ENCODE measurements at regions not wholly inside any gene's neighbourhood (a gene's known extent, or its start where the extent isn't known, plus 50 kb on each side); places are given as distances from the start of the nearest gene placed in this dataset.

- CTCF ChIA-PET = interaction anchor here (0.5 kb wide), 1 partner anchor 9 kb away, joined by 4 read pairs; no protein-coding TSS in a partner anchor
- ATAC-seq = no peak
- intact Hi-C loops (cut with micrococcal nuclease; ENCODE audit: unreplicated experiment) (no loop called here), in situ Hi-C loops (cut with HindIII; ENCODE audit: low pct_unique_long_range_greater_than_20kb, low sequenced_read_pairs) (no loop called here)
- H3K27ac ChIP-seq (ENCODE audit: low read length) = no peak overlapping the region
- TF ChIP-seq CTCF (IDR thresholded peaks at IDR 0.05) (no peak), TCF7L2 (IDR thresholded peaks at IDR 0.05; ENCODE audit: low read depth, low read length) (no peak), SIN3A (IDR thresholded peaks at IDR 0.05; ENCODE audit: borderline replicate concordance, insufficient read depth, low read depth, low read length) (no peak), POLR2AphosphoS5 (IDR thresholded peaks at IDR 0.05; ENCODE audit: low read depth, low read length) (no peak), REST (IDR thresholded peaks at IDR 0.05; ENCODE audit: insufficient read depth in 1 of 2, low read depth in 2 of 2, low read length in 1 of 2) (no peak)
- H3K9me3 ChIP-seq (ENCODE audit: control insufficient read depth, insufficient read depth, low read depth, low read length) = no peaks in the 10 kb centered on the region
- POLR2A ChIA-PET = no interaction called here
- H3K4me3 ChIP-seq (ENCODE audit: low read depth in 2 of 2, low read length in 2 of 2) = no peak overlapping the region
- H3K27me3 ChIP-seq (ENCODE audit: control insufficient read depth, insufficient read depth, low read length) = no peaks in the 10 kb centered on the region
- no peaks in the 10 kb centered on the region for H3K4me1 ChIP-seq (ENCODE audit: control insufficient read depth, insufficient read depth, low read length)
- no TSS peak for BruUV-seq (replicated peaks)
- H3K36me3 ChIP-seq (ENCODE audit: control insufficient read depth, insufficient read depth, low read length) = no peaks in the 10 kb centered on the region
- no peak for DNase-seq (ENCODE audit: low read depth, low spot score)
These were observed 564.6 kb downstream of the BRD1 start for GRCh38 chr22:49263101-49263500.

- BruUV-seq (replicated peaks) = no TSS peak
- Histone ChIP-seq H3K36me3 (ENCODE audit: control insufficient read depth, insufficient read depth, low read length) (no peaks in the 10 kb centered on the region), H3K4me3 (ENCODE audit: low read depth in 2 of 2, low read length in 2 of 2) (no peak overlapping the region), H3K27ac (ENCODE audit: low read length) (no peak overlapping the region), H3K4me1 (ENCODE audit: control insufficient read depth, insufficient read depth, low read length) (no peaks in the 10 kb centered on the region), H3K9me3 (ENCODE audit: control insufficient read depth, insufficient read depth, low read depth, low read length) (no peaks in the 10 kb centered on the region), H3K27me3 (ENCODE audit: control insufficient read depth, insufficient read depth, low read length) (no peaks in the 10 kb centered on the region)
- TF ChIP-seq REST (IDR thresholded peaks at IDR 0.05; ENCODE audit: insufficient read depth in 1 of 2, low read depth in 2 of 2, low read length in 1 of 2) = no peak
- TF ChIP-seq POLR2AphosphoS5 (IDR thresholded peaks at IDR 0.05; ENCODE audit: low read depth, low read length) = no peak
- TF ChIP-seq SIN3A (IDR thresholded peaks at IDR 0.05; ENCODE audit: borderline replicate concordance, insufficient read depth, low read depth, low read length) = no peak
- TF ChIP-seq CTCF (IDR thresholded peaks at IDR 0.05) = no peak
- TF ChIP-seq TCF7L2 (IDR thresholded peaks at IDR 0.05; ENCODE audit: low read depth, low read length) = no peak
- in situ Hi-C loops (cut with HindIII; ENCODE audit: low pct_unique_long_range_greater_than_20kb, low sequenced_read_pairs) (no loop called here), intact Hi-C loops (cut with micrococcal nuclease; ENCODE audit: unreplicated experiment) (no loop called here)
- DNase-seq (ENCODE audit: low read depth, low spot score) (no peak), ATAC-seq (no peak)
- CTCF ChIA-PET = no interaction called here
- POLR2A ChIA-PET = no interaction called here
These were observed 565.5 kb downstream of the BRD1 start for GRCh38 chr22:49262167-49262566.

Data from Panc1 (cell line).